CD4-positive, alpha-beta T cell treated with Interferon alpha-2 for 1 hour (primary cell): ENCODE measurements at regions not wholly inside any gene's neighbourhood (a gene's known extent, or its start where the extent isn't known, plus 50 kb on each side); places are given as distances from the start of the nearest gene placed in this dataset.

ENCODE experiments used
- DNase-seq, 2 donors: peaks; one replicate each; pipeline ENCODE4 v3.0.0-alpha.2; 2020 to 2022

DNA sequence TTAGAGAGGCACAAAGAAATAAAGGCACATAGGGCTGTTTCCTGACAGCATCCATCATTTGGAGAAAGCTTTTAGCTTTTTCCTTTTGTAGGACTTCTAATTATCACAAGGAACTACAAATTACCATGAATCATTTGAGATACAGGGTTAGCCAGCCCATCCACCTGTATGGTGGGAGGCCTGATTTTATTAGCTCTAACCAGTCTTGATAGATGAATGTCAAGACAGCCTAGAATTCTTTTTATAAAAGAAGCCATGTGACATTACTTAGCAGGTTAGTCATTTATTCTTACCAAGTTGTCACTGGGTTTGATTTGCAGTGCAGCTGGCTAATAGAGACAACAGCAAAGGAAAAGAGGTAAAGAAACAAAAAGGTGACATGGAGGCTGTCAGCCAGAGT lies 618.1 kb downstream of the ZNF385D start:
- DNase-seq = no peak

DNA sequence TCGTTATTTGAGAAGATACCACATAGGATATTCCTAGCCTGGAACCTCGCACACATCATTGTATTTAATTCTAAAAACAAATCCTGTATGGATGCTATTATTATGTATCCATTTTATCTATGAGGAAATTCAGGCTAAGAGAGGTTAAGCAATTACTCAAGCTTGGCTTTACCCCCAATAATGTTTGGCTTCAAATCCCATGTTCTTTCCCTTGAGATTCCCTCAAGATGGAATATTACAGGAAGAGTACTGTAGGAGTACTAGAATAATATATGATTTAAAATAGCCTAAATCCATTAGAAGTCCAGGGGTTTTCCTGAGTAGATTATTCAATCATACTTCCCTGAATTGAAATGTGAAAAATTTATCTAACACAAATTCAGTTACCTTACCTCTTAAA lies 630.2 kb downstream of the ZNF385D start:
- no peak for DNase-seq

DNA sequence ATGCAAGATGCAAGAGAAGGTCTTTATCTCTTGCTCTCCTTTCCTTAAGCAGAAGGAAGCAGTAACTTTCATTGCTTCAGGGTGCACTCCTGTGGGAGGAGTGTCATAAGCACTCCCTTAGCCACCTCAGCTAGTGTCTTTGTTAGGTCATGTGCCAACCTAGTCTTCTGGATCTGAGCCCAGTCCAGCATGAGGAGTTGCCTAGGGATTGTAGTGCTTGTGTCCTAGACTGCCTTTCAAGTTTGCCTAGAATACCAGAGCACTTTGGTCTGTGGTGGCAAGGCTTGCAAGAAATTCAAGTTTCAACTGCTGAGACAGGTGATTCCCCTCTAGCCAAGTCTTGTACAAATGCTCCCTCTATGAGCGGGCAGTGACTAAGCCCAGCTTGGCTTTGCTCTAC lies 633.6 kb downstream of the ZNF385D start:
- no peak for DNase-seq

DNA sequence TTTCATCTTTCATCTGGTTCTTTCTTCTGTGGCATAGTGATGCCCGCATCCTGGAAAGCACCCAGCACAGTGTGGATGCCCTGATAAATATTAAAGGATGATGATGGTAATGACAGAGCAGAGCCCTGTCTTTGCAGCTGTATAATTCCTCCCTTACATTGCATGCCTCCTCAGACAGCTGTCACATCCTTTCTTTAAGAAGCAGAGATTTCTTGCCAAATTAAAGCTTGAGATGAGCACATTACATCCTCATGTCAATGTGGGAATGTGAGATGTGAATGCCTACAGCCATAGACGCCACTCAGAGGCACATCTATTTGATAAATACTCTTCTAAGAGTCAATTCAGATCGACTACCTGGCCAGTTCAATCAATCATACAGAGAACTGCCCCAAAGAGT lies 642.0 kb downstream of the ZNF385D start:
- DNase-seq = no peak

DNA sequence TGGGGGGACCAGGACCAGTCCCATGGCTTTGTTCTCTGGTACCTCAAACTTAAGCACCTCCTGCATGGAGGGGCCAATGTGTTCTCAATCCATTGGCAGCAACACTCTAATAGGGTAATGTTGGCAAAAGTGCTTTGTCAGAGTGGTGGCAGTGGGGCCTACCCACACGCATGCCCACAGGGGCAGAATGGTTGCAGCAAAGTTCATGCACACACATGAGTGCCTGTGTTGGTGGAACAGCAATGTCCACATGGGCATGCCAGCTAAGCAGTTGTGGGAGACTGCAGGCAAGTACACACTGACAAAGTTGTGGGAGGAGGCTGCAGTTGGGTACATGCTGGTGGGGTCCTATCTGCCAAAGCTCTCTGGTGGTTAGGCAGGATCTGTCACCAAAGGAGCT lies 645.2 kb downstream of the ZNF385D start:
- no peak for DNase-seq

DNA sequence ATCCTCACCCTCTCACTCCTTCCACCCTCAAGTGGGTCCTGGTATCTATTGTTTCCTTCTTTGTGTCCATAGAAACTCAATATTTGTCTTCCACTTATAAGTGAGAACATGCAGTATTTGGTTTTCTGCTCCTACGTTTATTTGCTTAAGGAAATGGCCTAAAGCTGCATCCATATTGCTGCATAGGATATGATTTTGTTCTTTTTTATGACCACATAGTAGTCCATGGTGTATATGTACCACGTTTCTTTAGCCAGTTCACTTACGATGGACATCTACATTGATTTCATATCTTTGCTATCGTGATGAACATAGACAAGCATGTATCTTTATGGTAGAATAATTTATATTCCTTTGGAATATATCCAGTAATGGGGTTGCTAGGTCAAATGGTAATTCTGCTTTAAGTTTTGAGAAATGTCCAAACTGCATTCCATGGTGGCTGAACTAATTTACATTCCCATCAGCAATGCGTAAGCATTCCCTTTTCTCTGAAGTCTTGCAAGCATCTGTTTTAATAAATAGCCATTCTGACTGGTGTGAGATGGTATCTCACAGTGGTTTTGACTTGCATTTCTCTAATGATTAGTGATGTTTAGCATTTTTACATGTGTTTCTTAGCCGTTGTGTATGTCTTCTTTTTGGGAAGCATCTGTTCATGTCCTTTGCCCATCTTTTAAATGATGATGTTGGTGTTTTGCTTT lies 650.2 kb downstream of the ZNF385D start:
- no peak for DNase-seq

DNA sequence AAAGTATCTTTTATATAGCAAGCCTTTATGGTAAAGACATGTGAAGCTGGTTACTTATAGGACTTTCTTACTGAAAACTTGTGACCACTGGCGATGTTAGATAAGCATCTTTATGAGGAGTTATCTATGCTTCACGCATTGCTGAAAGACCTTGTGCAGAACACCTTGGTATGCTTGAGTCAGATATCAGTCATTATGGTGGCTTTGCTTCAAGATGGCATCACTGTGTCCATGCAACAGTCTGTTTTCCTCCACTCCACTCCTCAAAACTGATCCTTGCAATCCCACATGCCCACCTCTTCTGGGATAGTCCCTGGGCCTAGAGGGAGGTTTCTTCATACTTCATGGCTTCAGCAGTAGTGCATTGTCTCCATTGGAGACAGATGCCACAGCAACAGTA lies 656.3 kb downstream of the ZNF385D start:
- DNase-seq = no peak

DNA sequence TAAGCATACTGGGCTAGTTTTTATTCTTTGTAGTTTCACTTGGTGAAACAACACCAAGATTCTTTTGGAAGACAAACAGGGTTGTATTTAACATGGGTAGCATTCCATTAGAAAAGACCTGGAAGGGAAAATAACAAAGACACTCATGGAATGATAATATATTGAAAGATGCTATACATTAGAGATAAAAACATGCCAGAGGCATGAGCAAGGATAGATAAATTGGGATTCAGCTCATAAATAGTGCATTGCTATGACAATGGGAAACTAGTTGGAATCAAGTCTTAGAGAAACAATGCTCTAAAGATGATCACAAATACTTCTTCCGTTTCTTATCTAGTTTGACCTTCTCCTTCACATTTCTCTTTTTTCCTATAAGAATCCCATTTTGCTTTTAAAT lies 677.4 kb downstream of the ZNF385D start:
- no peak for DNase-seq

DNA sequence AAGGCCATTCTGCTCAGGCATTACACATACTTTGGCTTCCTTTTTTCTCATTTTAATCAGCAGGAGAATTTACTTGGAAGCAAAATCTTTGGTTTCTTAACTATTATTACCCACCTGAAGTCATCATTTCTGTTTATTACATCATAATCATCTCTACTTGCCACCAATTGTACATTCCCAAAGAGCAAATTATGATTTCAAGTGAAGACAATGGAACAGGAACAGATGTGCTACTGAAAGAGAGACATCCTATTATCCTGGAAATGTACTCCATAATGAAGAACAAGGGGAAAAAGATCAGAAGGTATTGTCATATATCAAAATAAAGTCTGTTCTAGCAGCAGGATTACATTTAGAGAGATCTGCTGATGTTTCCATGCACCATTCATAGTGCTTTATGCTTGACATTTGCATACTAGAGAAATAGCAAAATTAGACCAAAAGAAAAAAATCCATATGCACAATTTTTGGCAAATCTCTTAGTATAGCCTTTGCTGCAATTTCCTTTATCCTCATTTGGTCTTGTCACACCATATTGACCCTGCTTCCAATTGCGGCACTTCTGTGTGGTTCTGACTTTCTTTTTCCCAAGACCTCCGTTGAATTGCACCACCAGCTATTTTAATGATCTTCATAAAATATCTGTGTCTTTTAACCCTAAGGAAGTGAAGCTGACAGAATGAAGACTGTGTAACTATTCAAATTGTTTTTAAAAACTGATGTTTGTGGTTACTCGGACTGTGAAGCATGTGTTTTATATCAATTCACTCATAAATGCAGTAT lies 683.8 kb downstream of the ZNF385D start:
- no peak for DNase-seq

DNA sequence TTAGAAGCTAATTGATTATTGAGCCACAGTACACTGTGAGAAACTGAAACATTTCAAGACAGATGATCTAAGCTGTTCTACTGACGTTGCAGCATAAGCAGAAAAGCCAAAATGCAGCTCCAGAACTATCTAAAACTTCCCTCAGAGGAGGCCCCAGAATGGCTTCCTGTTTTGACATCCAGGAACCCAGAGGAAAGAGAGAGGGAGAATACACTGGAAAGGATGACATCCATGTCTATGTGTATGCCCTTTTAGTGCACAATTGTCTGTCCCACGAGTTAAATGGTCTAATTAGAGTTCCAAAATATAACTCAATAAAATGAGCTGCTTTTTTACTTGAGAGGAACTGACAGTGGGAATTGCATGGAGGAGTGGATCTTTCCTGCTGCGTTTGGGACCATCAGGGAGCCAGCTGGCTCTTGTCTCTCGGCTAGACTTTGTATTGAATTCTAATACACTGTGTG lies 688.1 kb downstream of the ZNF385D start:
- DNase-seq = no peak

DNA sequence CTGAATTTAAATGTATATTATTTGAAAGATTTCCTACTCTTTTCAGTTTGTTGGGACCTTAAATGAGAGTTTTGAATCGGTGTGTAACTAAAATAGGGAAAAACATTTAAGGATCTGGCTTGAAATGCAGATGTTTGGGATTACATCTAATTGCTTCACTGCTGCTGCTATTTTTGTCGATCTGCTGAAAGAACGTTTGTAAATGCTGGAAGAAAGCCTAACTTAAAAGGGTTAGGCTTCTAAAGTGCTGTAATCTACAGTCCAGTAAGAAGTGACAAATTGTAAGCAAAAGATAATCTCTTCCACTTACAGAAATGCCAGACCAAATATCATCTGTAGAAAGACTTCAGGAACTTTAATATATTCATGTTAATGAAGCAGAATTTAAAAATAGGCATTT lies 691.6 kb downstream of the ZNF385D start:
- no peak for DNase-seq

DNA sequence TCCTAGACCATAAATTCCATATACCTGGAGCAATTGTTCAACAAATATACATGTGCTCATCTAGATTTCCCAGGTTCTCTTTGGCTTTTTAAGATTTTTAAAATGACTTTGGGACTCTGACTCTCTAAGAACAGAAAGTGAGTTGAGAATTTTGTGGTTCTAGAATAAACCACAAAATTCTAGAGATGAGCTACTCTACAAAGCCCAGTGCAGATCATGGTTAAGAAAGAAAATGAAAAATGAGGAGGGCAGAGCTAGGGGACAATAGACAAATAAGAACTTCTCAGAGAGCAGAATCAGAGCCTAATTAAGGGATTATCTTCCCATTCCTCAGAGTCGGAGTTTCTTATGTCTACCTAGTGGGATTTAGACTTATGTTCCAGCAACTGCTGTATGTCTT lies 694.7 kb downstream of the ZNF385D start:
- DNase-seq = no peak

DNA sequence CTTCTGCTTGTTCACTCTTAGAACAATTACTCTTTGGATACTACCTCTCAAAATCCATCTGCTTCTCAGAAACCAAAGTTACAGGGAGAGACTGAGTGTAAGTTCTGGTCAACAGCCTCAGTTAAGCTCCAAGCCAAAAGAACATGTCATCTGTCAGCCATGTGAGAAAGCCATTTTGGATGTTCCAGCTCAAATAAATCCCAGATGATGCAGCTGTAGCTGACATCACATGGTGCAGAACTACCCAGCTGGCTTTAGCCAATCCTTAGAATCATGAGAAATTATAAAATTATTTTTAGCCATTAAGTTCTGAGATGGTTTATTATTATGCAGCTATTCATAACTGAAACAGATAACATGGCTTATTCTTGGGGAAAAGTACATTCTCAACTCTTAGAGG lies 696.0 kb downstream of the ZNF385D start:
- DNase-seq = no peak

DNA sequence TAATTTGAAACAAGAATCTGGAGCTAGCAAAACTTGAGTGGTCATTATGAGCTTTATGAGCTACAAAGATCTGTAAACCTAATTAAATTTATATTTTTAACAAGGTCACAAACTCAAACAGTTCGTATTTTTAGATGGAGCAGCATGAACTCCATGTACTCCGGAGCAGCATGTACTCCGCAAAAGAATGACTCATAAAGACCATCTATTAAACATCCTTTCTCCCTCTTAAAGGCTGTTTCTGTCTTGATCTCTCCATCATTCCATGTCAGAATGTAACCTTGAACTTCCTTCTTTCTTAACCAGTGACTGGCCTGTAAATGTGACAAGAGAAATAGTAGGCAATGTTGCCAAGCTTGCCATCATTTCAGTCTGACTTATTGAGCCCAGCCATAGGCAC lies 696.9 kb downstream of the ZNF385D start:
- no peak for DNase-seq

DNA sequence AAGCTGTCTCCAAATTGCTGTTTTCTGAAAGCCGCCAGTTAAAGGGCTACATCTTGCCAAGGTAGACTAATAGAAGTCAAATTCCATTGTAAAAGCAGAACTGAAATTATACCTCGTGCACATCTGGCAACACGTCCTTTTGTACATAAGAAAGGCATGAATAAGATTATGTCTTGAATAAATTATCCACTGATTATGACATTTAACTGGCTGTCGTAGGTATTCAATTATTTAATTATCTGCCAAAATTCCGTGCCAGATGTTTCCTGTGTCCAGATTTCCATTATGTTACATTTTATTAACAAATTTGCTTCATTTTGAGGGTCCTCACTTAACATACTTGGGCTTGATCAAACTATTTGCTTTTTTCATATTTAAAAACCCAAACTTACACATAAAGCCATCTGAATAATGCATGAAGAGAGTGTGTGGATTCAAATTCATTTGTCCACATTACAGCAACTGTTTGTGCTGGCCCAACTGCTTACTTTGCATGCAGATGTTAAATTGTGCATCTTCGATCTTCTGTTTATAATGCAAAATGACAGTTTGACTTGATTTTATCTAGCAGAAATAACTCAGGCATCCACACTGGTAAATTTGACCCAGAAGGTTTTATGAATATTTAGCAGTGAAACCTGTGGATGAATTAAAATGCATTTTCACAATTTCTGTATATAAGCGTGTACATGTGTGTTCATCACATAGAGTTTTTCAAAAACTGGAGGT lies 701.5 kb downstream of the ZNF385D start:
- no peak for DNase-seq

DNA sequence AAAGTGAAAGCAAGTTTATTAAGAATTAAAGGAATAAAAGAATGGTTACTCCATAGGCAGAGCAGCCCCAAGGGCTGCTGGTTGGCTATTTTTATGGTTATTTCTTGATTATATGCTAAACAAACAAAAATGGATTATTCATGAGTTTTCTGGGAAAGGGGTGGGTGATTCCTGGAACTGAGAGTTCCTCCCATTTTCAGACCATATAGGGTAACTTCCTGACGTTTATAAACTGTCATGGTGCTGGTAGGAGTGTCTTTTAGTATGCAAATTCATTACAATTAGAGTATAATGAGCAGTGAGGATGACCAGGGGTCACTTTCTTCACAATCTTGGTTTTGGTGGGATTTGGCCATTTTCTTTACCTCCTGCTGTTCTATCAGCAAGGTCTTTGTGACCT lies 707.9 kb downstream of the ZNF385D start:
- DNase-seq = no peak

DNA sequence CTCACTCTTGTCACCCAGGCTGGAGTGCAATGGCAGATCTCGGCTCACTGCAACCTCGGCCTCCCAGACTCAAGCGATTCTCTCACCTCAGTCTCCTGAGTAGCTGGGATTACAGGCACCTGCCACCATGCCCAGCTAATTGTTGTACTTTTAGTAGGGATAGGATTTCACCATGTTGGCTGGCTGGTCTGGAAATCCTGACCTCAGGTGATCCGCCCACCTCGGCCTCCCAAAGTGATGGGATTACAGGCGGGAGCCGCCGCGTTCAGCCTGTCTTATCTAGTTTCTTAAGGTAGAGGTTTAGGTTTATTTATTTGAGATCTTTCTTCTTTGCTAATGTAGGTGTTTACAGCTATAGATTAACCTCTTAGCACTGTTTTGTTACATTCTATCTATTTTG lies 708.8 kb downstream of the ZNF385D start:
- DNase-seq = no peak

DNA sequence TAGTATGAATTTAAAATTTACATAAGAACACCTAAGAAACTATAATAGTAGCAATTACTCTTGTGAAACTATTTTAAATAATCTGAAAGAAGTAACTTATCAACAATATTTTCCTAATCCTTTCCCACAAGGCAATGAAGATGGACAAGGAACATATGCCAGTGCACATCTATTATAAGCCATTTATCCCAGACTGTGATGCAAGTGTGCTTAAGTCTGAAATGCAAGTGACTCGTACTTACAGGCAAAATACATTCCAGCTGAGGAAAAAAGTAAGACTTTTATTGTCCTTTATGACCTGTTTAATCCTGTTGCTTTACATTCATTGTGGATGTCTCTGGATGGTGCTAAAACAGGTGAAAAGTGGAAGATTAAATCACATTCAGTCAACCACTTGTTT lies 709.4 kb downstream of the ZNF385D start:
- DNase-seq = no peak

DNA sequence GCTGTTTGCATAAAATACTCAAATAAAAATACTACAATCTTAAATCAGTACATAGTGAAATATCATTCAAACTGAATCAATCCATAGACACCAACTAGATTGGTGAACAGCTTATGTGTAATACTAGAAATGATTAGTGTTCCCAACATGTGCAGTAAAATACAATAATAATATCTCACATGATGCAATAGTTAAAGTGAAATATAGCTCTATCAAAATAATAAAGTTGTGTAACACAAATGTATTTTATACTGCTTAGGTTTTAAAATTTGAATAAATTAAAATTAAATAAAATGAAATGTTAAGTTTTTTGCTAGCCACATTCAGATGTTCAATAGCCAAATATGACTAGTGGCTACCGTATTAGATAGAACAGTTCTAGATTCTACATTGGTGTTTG lies 714.1 kb downstream of the ZNF385D start:
- DNase-seq = no peak

DNA sequence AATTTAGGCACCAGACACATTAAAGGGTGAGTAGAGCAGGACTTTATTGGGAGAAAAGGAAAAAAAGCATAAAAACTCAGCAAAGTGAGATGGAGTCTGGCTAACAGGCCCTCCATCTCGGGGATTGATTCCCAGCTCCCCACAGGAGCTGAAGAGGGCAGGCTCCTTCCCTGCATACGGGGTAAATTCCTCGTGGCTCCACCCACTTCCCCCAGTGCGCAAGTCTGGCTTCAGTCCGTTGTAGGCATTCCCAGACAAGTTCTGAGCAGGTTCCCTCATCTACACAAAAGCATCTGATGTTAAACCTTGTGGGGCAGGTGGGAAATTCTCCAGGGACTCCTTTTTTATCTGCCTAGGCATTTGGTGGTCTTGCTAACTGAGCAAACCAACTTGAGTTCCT lies 722.6 kb downstream of the ZNF385D start:
- no peak for DNase-seq

DNA sequence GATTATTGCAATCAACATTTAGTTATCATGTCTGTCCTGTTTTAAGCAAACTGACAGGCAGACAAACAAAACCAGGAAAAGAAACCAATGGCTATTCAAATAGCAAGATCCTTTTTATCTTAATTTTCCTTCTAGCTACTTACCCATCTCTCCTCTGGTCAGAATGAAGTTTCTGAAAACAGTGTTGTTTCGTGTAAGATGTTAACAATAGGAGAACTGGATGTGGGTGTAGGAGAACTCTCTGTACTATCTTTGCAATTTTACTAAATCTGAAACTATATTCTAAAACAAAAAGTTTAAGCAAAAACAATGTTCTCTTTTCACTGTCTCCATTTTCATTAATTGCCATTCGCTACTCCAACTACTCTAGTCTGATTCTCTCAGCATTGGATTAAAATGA lies 726.4 kb downstream of the ZNF385D start:
- DNase-seq = no peak

DNA sequence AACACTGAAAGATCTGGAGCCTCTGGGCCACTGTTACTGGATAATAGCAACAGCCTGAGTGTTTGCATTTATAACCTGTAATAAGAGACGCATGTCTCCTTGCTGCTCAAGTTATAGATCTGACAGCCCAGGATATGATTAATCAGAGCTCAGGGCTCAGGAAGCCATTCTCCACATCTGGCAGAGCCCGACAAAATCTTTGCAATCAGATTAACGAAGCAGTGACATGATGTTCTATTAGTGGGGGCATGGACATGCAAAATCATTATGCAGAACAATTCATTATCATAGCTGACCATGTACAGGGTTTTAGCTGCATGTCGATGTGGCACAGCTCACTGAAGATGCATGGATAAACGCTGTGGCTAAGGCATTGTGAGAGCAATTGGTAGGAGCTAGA lies 730.3 kb downstream of the ZNF385D start:
- no peak for DNase-seq

DNA sequence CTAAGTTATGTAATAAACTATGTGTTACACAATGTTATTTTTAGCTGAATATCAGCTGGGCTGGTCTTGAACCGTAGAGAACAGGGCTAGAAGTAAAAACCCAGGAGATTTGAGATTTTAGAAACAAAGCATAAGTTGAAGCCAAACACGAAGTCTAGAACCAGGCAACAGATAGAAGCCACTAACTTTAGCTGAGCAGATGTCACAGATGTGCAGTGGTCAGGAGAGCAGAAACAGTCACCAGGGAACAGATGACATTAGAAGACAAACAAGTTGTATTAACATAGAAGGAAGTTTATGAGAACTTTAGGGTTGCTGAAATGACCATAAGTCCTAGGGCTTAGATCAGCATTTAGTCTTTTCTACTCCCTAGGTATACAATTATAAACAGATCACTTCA lies 731.0 kb downstream of the ZNF385D start:
- no peak for DNase-seq
